ENCODE measurements at regions not wholly inside any gene's neighbourhood (a gene's known extent, or its start where the extent isn't known, plus 50 kb on each side); places are given as distances from the start of the nearest gene placed in this dataset.

DNA sequence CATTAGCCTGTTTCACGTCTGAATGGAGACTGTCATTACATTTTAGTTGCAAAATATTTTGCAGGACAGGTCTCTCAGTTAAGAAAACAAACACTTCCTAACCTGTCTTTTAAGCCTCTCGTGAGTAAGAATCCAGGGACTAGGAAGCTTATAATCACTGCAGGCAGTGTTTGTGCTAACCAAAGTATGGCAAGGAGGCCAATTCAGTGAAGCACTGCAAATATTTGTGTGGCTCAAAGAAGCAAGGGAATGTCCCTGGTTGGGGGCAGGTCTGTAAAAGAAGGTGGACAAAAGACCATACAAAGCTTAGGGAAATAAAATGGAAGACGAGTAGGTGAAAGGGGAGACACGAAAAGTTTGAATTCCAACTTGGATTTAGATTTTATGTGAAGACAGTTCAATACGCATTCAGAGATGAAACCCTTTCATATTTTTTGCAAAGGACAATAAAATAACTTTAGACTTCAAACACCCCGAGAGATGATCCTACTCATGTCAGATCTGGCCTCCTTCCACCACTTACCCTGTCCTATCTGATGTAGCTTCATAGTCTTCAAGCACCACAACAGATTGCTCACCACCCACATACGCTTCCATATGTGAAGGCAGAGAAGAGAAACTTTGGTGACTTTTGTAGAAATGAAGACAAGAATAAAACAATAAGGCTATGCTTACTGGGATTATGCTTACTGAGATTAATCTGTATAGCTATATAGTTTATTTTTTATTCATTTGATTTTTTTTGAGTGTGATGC, 240.9 kb downstream of the TUSC7 start:
- no peak overlapping the region for H4K5ac ChIP-seq (ENCODE audit: low read length)
- H2BK5ac ChIP-seq (ENCODE audit: low read length): no peak overlapping the region
- H3K27ac ChIP-seq (ENCODE audit: low read depth, low read length): no peak overlapping the region
- H3K18ac ChIP-seq (ENCODE audit: low read length): no peak overlapping the region
- no peak overlapping the region for H2BK120ac ChIP-seq (ENCODE audit: low read depth, low read length)
- H3K79me2 ChIP-seq (ENCODE audit: control insufficient read depth, insufficient read depth, low read length): no peaks in the 10 kb centered on the region
- WGBS (ENCODE audit: extremely low coverage, insufficient coverage, low lambda C conversion rate): no CpG with 5 or more reads among the region's 7 CpGs
- H3K9ac ChIP-seq (ENCODE audit: low read length): no peak overlapping the region
- H3K4me3 ChIP-seq (ENCODE audit: low read length): no peak overlapping the region
- H3K4ac ChIP-seq (ENCODE audit: low read depth, low read length): no peak overlapping the region
- no peak overlapping the region for H2BK15ac ChIP-seq (replicated peaks; ENCODE audit: low read depth)
- H3K23ac ChIP-seq (ENCODE audit: low read length): no peak overlapping the region
- H2AK5ac ChIP-seq (ENCODE audit: low read length): no peak overlapping the region
- no peaks in the 10 kb centered on the region for H3K4me1 ChIP-seq (ENCODE audit: control insufficient read depth, low read depth, low read length)
- no peak overlapping the region for H4K8ac ChIP-seq (ENCODE audit: low read depth, low read length)
- H3K56ac ChIP-seq (ENCODE audit: low read length): no peak overlapping the region
- H3K79me1 ChIP-seq (ENCODE audit: low read length): no peaks in the 10 kb centered on the region
- no peak for DNase-seq
- no peaks in the 10 kb centered on the region for H3K36me3 ChIP-seq (ENCODE audit: control insufficient read depth, insufficient read depth, low read length)
- H3K27me3 ChIP-seq (ENCODE audit: insufficient read depth, low read length, poor library complexity): no peaks in the 10 kb centered on the region
- H3K4me2 ChIP-seq (ENCODE audit: low read length): no peak overlapping the region

DNA sequence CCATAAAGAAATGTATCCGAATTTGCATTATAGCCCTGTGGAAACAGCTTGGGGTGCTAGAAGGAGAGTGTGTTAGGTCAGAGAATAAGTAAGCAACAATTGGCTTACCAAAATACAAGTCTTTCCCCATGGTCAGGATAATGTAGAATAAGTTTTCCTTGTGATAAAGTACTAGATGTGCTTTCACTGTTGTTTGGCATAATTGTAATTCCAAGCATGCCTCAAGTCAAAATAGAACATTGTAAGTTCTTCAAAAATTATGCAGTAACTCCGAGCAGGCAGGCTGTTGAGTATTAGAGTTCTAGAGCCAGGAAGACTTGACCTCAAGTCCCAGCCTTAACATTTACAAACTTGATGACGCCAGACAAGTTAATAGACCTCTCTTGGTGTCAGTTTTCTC, 242.0 kb downstream of the TUSC7 start:
- H3K79me1 ChIP-seq (ENCODE audit: low read length): no peaks in the 10 kb centered on the region
- H3K4me3 ChIP-seq (ENCODE audit: low read length): no peak overlapping the region
- H3K79me2 ChIP-seq (ENCODE audit: control insufficient read depth, insufficient read depth, low read length): no peaks in the 10 kb centered on the region
- no peaks in the 10 kb centered on the region for H3K27me3 ChIP-seq (ENCODE audit: insufficient read depth, low read length, poor library complexity)
- H3K56ac ChIP-seq (ENCODE audit: low read length): no peak overlapping the region
- H3K4me1 ChIP-seq (ENCODE audit: control insufficient read depth, low read depth, low read length): no peaks in the 10 kb centered on the region
- no peak overlapping the region for H3K4me2 ChIP-seq (ENCODE audit: low read length)
- no peak overlapping the region for H2BK120ac ChIP-seq (ENCODE audit: low read depth, low read length)
- no peak overlapping the region for H4K5ac ChIP-seq (ENCODE audit: low read length)
- H3K23ac ChIP-seq (ENCODE audit: low read length): no peak overlapping the region
- H3K4ac ChIP-seq (ENCODE audit: low read depth, low read length): no peak overlapping the region
- no peak overlapping the region for H3K27ac ChIP-seq (ENCODE audit: low read depth, low read length)
- DNase-seq: no peak
- H3K36me3 ChIP-seq (ENCODE audit: control insufficient read depth, insufficient read depth, low read length): no peaks in the 10 kb centered on the region
- WGBS (ENCODE audit: extremely low coverage, insufficient coverage, low lambda C conversion rate): no CpG with 5 or more reads among the region's 3 CpGs
- H3K18ac ChIP-seq (ENCODE audit: low read length): no peak overlapping the region
- no peak overlapping the region for H3K9ac ChIP-seq (ENCODE audit: low read length)
- no peak overlapping the region for H2BK15ac ChIP-seq (replicated peaks; ENCODE audit: low read depth)
- H4K8ac ChIP-seq (ENCODE audit: low read depth, low read length): no peak overlapping the region
- H2AK5ac ChIP-seq (ENCODE audit: low read length): no peak overlapping the region
- no peak overlapping the region for H2BK5ac ChIP-seq (ENCODE audit: low read length)

- Histone ChIP-seq H3K4me1 (ENCODE audit: control insufficient read depth, low read depth, low read length) (no peaks in the 10 kb centered on the region), H3K18ac (ENCODE audit: low read length) (no peak overlapping the region), H4K8ac (ENCODE audit: low read depth, low read length) (no peak overlapping the region), H2BK5ac (ENCODE audit: low read length) (no peak overlapping the region), H3K27me3 (ENCODE audit: insufficient read depth, low read length, poor library complexity) (no peaks in the 10 kb centered on the region), H3K79me2 (ENCODE audit: control insufficient read depth, insufficient read depth, low read length) (no peaks in the 10 kb centered on the region), H3K4ac (ENCODE audit: low read depth, low read length) (no peak overlapping the region), H2BK120ac (ENCODE audit: low read depth, low read length) (no peak overlapping the region), H3K23ac (ENCODE audit: low read length) (no peak overlapping the region), H2AK5ac (ENCODE audit: low read length) (no peak overlapping the region), H4K5ac (ENCODE audit: low read length) (no peak overlapping the region), H3K4me3 (ENCODE audit: low read length) (no peak overlapping the region), H3K36me3 (ENCODE audit: control insufficient read depth, insufficient read depth, low read length) (no peaks in the 10 kb centered on the region), H2BK15ac (replicated peaks; ENCODE audit: low read depth) (no peak overlapping the region), H3K9ac (ENCODE audit: low read length) (no peak overlapping the region), H3K27ac (ENCODE audit: low read depth, low read length) (no peak overlapping the region), H3K4me2 (ENCODE audit: low read length) (no peak overlapping the region), H3K79me1 (ENCODE audit: low read length) (no peaks in the 10 kb centered on the region), H3K56ac (ENCODE audit: low read length) (no peak overlapping the region)
- no peak for DNase-seq
- WGBS (ENCODE audit: extremely low coverage, insufficient coverage, low lambda C conversion rate): no CpG with 5 or more reads among the region's 3 CpGs
Observed at GRCh38 chr3:116958291-116958690, 248.7 kb downstream of the TUSC7 start.

DNA sequence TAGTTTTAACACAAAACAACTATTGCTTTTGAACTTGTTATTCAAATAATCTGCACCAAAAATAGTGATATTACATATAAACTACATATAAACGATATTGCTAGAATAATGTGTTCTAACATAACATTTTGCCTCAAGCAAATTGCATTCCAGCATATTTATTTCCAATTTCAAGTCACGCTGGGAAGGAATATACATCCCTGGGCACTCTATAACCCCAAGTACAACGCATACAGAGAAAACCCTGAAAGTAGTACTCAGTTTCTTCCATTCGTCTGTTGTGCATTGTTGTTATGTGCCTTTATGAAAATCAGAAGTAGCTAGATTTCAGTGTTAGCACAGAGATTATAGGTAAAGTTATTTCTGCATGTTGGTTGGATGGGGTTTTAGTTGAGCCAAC, 251.5 kb downstream of the TUSC7 start:
- H2BK120ac ChIP-seq (ENCODE audit: low read depth, low read length): no peak overlapping the region
- no peak overlapping the region for H3K4ac ChIP-seq (ENCODE audit: low read depth, low read length)
- no peak overlapping the region for H2BK5ac ChIP-seq (ENCODE audit: low read length)
- H3K4me3 ChIP-seq (ENCODE audit: low read length): no peak overlapping the region
- H3K4me1 ChIP-seq (ENCODE audit: control insufficient read depth, low read depth, low read length): no peaks in the 10 kb centered on the region
- no peak overlapping the region for H3K27ac ChIP-seq (ENCODE audit: low read depth, low read length)
- H3K27me3 ChIP-seq (ENCODE audit: insufficient read depth, low read length, poor library complexity): no peaks in the 10 kb centered on the region
- no peak overlapping the region for H3K56ac ChIP-seq (ENCODE audit: low read length)
- no peak for DNase-seq
- WGBS (ENCODE audit: extremely low coverage, insufficient coverage, low lambda C conversion rate): 100% methylated on average over 1 of the region's 4 CpGs
- H3K9ac ChIP-seq (ENCODE audit: low read length): no peak overlapping the region
- H2BK15ac ChIP-seq (replicated peaks; ENCODE audit: low read depth): no peak overlapping the region
- H4K5ac ChIP-seq (ENCODE audit: low read length): no peak overlapping the region
- no peak overlapping the region for H3K23ac ChIP-seq (ENCODE audit: low read length)
- H4K8ac ChIP-seq (ENCODE audit: low read depth, low read length): no peak overlapping the region
- no peak overlapping the region for H2AK5ac ChIP-seq (ENCODE audit: low read length)
- no peaks in the 10 kb centered on the region for H3K36me3 ChIP-seq (ENCODE audit: control insufficient read depth, insufficient read depth, low read length)
- H3K4me2 ChIP-seq (ENCODE audit: low read length): no peak overlapping the region
- H3K79me2 ChIP-seq (ENCODE audit: control insufficient read depth, insufficient read depth, low read length): no peaks in the 10 kb centered on the region
- no peak overlapping the region for H3K18ac ChIP-seq (ENCODE audit: low read length)
- no peaks in the 10 kb centered on the region for H3K79me1 ChIP-seq (ENCODE audit: low read length)

- Histone ChIP-seq H3K79me1 (ENCODE audit: low read length) (no peaks in the 10 kb centered on the region), H3K4ac (ENCODE audit: low read depth, low read length) (no peak overlapping the region), H3K27ac (ENCODE audit: low read depth, low read length) (no peak overlapping the region), H3K4me1 (ENCODE audit: control insufficient read depth, low read depth, low read length) (no peaks in the 10 kb centered on the region), H3K56ac (ENCODE audit: low read length) (no peak overlapping the region), H3K18ac (ENCODE audit: low read length) (no peak overlapping the region), H2BK5ac (ENCODE audit: low read length) (no peak overlapping the region), H3K36me3 (ENCODE audit: control insufficient read depth, insufficient read depth, low read length) (no peaks in the 10 kb centered on the region), H2BK15ac (replicated peaks; ENCODE audit: low read depth) (no peak overlapping the region), H3K27me3 (ENCODE audit: insufficient read depth, low read length, poor library complexity) (no peaks in the 10 kb centered on the region), H3K4me3 (ENCODE audit: low read length) (no peak overlapping the region), H4K8ac (ENCODE audit: low read depth, low read length) (no peak overlapping the region), H2BK120ac (ENCODE audit: low read depth, low read length) (no peak overlapping the region), H3K23ac (ENCODE audit: low read length) (no peak overlapping the region), H4K5ac (ENCODE audit: low read length) (no peak overlapping the region), H3K4me2 (ENCODE audit: low read length) (no peak overlapping the region), H3K79me2 (ENCODE audit: control insufficient read depth, insufficient read depth, low read length) (no peaks in the 10 kb centered on the region), H2AK5ac (ENCODE audit: low read length) (no peak overlapping the region), H3K9ac (ENCODE audit: low read length) (no peak overlapping the region)
- DNase-seq: no peak
- no CpG with 5 or more reads among the region's 3 CpGs for WGBS (ENCODE audit: extremely low coverage, insufficient coverage, low lambda C conversion rate)
Observed at GRCh38 chr3:116963802-116964201, 254.2 kb downstream of the TUSC7 start.

DNA sequence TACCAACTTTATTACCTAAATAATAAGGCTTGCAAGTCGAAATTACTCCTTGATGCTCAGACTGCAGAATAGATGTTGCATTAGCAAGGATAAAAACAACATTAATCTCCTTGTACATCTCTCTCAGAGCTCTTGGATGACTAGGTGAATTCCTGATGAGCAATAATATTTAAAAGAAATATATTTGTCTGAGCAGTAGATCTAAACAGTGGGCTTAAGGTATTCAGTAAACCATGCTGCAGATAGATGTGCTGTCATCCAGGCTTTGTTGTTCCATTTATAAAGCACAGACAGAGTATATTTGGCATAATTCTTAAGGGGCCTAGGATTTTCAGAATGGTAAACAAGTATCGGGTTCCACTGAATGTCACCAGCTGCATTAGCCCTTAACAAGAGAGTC, 257.1 kb downstream of the TUSC7 start:
- Histone ChIP-seq H3K79me1 (ENCODE audit: low read length) (no peaks in the 10 kb centered on the region), H2BK15ac (replicated peaks; ENCODE audit: low read depth) (no peak overlapping the region), H3K27me3 (ENCODE audit: insufficient read depth, low read length, poor library complexity) (no peaks in the 10 kb centered on the region), H2AK5ac (ENCODE audit: low read length) (no peak overlapping the region), H3K27ac (ENCODE audit: low read depth, low read length) (no peak overlapping the region), H4K8ac (ENCODE audit: low read depth, low read length) (no peak overlapping the region), H3K36me3 (ENCODE audit: control insufficient read depth, insufficient read depth, low read length) (no peaks in the 10 kb centered on the region), H3K4me3 (ENCODE audit: low read length) (no peak overlapping the region), H2BK120ac (ENCODE audit: low read depth, low read length) (no peak overlapping the region), H3K4me1 (ENCODE audit: control insufficient read depth, low read depth, low read length) (peaks cover 2% of the 10 kb centered on the region), H4K5ac (ENCODE audit: low read length) (no peak overlapping the region), H3K79me2 (ENCODE audit: control insufficient read depth, insufficient read depth, low read length) (no peaks in the 10 kb centered on the region), H3K4ac (ENCODE audit: low read depth, low read length) (no peak overlapping the region), H3K4me2 (ENCODE audit: low read length) (no peak overlapping the region), H3K23ac (ENCODE audit: low read length) (no peak overlapping the region), H3K56ac (ENCODE audit: low read length) (no peak overlapping the region), H2BK5ac (ENCODE audit: low read length) (no peak overlapping the region), H3K9ac (ENCODE audit: low read length) (no peak overlapping the region), H3K18ac (ENCODE audit: low read length) (no peak overlapping the region)
- WGBS (ENCODE audit: extremely low coverage, insufficient coverage, low lambda C conversion rate): no CpG with 5 or more reads among the region's 2 CpGs
- DNase-seq: no peak

Data from mesendoderm (in vitro differentiated cells).